Sigmoid colon (tissue), 3 donors: ENCODE measurements at regions not wholly inside any gene's neighbourhood (a gene's known extent, or its start where the extent isn't known, plus 50 kb on each side); places are given as distances from the start of the nearest gene placed in this dataset.

Experiments
- POLR2A ChIP-seq, 2 donors: fragments of 450-650 bp; IDR thresholded peaks; one replicate each; pipeline ENCODE4 v1.6.1; 2016; ENCODE audit warnings: antibody characterized with exemption in 2 of 2, mild to moderate bottlenecking in 2 of 2, moderate library complexity in 2 of 2
- TF ChIP-seq, protein P1 (sequence below), 4 experiments: fragments of 450-650 bp in 3 of 4; fragments of 200-600 bp in 1 of 4; IDR thresholded peaks; one replicate each; pipeline ENCODE4 v1.5.1; 2016 to 2019; ENCODE audit warnings: antibody characterized with exemption in 4 of 4, mild to moderate bottlenecking in 3 of 4, moderate library complexity in 2 of 4

DNA sequence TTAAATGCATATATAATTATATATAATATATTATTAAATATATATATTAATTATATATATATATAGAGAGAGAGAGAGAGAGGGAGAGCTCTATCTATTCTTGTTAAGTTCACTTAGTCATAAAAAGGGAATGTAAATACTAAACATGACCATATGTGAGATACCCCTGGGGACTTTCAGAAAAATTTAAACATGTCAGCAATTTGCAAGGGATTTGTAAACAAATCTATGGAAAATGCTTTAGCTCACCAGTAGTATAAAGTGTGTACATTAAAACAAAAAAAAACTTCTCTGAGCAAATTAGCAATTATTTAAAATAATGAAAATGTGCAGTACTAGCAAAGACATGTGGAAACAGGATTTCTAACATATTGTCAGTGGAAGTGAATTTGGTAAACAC lies 1755.5 kb downstream of the PCDH19 start:
- TF ChIP-seq, protein P1, sequence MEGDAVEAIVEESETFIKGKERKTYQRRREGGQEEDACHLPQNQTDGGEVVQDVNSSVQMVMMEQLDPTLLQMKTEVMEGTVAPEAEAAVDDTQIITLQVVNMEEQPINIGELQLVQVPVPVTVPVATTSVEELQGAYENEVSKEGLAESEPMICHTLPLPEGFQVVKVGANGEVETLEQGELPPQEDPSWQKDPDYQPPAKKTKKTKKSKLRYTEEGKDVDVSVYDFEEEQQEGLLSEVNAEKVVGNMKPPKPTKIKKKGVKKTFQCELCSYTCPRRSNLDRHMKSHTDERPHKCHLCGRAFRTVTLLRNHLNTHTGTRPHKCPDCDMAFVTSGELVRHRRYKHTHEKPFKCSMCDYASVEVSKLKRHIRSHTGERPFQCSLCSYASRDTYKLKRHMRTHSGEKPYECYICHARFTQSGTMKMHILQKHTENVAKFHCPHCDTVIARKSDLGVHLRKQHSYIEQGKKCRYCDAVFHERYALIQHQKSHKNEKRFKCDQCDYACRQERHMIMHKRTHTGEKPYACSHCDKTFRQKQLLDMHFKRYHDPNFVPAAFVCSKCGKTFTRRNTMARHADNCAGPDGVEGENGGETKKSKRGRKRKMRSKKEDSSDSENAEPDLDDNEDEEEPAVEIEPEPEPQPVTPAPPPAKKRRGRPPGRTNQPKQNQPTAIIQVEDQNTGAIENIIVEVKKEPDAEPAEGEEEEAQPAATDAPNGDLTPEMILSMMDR (IDR thresholded peaks at IDR 0.05): no peak
- no peak for TF ChIP-seq POLR2A (IDR thresholded peaks at IDR 0.05)
